HuH-7 (cell line): ENCODE measurements at regions not wholly inside any gene's neighbourhood (a gene's known extent, or its start where the extent isn't known, plus 50 kb on each side); places are given as distances from the start of the nearest gene placed in this dataset.

Source experiments
- DNase-seq: peaks from one replicate; pipeline ENCODE4 v3.0.0; 2011; ENCODE audit warnings: low spot score

DNA sequence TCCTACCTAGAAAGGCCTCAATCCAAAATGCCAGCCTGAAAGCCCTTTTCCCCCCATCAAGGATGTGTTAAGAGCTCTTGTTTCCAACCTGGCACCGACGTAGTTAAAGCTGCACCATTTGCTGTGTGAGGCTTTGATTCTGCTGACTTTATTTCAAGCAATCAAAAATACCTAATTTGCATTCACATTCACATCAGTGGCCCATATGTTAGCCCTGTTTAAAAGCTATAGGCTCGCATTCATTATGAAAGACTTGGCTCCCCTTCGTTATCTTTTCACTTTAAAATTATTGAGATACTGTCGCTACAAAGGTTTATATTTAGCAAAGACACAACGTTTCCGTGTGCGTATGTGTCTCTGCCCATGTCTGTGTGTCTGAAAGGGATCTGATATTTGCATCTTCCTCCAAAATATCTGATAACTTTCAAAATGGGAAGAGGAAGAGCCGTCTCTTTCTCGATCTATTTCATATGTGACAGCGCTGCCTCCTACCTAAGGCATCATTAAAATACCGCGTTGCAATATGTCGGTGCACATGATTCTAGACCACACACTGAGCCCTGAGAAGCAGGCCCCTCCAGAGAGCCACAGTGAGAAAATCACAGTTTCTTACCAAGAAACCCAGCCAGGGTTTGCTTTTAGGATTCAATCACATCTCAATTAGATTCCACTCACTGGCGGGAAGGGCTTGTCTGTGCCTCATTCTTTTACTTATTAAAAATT lies 57.1 kb upstream of the ITPRID1 start:
- DNase-seq = no peak

DNA sequence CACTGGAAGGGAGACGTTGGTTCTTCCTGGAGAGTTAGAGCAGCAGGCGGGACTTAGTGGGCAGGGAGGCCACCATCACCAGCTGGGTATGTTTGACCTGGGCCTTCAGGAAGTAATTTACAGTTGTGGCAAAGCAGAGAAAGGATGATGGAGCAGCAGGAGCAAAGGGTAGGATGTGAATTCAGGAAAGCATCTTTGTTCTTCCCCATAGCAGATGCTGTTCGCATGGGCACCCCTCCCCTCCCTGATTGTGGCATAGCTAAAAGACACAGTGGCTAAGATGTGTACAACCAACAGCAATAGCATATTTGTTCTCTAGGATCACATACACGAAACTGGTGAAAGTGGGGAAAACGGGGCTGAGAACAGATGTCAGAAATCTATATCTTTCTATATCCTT lies 56.3 kb upstream of the ITPRID1 start:
- no peak for DNase-seq

GRCh38 chr7:31458203-31458602 lies 55.7 kb upstream of the ITPRID1 start:
- DNase-seq = no peak

- no peak for DNase-seq
Measured at GRCh38 chr7:31462636-31463035, 51.3 kb upstream of the ITPRID1 start.
